GM12873 (cell line): ENCODE measurements at regions not wholly inside any gene's neighbourhood (a gene's known extent, or its start where the extent isn't known, plus 50 kb on each side); places are given as distances from the start of the nearest gene placed in this dataset.

ENCODE experiments used
- TF ChIP-seq, protein P1 (sequence below): IDR thresholded peaks from 2 replicates; pipeline ENCODE4 v1.5.1; 2012; ENCODE audit warnings: low read depth, mild to moderate bottlenecking, moderate library complexity, low read length, control low read depth; ENCODE audit not compliant: insufficient read depth; ENCODE audit errors: missing control alignments

DNA sequence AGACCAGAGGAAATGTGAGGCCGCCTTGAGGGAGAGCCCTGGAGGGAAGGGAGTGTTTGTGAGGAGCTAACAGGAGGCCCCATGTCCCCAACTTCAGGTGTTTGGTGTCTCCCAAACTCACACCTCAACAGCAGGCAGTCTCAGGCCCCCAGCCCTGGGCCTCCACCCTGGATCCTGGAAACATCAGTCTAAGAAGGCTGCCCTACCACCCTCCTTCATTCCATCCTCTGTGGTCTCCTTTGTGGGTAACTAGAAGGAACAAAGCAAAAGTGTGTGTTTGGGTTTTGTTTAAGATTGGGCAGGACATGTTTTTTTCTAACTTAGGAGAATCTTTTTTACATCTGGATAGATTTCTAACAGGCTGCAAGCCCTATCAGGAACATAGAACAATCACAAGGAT lies 404.3 kb downstream of the BCL11A start:
- TF ChIP-seq, protein P1, sequence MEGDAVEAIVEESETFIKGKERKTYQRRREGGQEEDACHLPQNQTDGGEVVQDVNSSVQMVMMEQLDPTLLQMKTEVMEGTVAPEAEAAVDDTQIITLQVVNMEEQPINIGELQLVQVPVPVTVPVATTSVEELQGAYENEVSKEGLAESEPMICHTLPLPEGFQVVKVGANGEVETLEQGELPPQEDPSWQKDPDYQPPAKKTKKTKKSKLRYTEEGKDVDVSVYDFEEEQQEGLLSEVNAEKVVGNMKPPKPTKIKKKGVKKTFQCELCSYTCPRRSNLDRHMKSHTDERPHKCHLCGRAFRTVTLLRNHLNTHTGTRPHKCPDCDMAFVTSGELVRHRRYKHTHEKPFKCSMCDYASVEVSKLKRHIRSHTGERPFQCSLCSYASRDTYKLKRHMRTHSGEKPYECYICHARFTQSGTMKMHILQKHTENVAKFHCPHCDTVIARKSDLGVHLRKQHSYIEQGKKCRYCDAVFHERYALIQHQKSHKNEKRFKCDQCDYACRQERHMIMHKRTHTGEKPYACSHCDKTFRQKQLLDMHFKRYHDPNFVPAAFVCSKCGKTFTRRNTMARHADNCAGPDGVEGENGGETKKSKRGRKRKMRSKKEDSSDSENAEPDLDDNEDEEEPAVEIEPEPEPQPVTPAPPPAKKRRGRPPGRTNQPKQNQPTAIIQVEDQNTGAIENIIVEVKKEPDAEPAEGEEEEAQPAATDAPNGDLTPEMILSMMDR: no peak

DNA sequence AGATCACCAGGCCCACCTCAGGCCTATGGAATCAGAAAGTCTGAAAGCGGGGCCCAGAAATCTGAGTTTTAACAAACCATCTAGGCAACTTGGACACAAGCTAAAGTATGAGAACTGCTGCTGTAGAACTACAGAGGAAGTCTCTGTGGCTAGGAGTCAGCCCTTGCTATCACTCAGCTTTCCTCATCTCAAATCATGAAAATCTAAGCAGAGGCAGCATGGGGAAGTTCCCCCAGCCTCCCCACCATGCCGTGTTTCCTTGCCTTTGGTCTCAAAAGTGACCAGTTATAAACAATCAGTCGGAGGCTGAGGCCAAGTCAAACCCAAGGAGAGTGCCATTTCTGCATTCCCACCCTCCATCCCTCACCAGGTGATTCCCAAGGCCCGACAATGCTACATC lies 404.7 kb downstream of the BCL11A start:
- TF ChIP-seq, protein P1: no peak

DNA sequence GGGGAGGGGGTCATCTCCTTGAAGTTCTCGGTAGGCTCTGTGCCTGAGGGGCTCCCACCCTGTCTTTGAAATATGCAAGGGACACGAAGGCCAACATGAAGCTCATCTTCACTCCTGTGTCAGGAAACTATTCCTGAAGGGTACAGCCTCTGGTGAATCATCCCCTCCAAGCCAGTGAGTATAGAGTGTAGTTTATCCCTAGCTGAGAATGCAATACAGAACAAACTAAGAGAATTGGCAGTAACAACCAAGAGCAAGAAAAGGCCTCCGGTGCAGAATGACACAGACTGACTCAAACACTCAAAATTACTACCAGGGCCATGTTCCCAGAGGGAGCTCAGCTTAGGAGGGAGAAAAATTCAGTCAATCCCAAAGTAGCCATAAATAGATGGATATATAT lies 413.3 kb downstream of the BCL11A start:
- TF ChIP-seq, protein P1: no peak

DNA sequence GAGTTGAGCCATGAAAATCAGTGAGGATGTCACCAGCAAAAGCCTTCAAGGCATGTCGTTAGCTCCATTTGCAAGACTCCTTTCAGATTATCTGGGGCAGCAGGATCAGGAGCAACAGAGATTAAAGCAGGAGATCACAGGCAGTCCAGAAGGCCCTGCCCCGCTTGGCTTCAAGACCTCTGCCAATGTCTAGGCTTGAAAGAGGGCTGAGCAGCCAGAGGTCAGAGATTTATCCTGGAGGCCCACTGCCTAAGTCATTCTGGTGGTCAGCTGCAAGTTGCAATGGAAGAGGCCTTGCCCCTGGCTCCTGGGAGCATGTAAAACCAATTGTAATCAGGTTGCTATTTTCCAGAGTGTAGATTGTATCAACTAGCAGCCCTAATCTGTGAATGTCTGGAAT lies 416.5 kb downstream of the BCL11A start:
- TF ChIP-seq, protein P1: no peak

DNA sequence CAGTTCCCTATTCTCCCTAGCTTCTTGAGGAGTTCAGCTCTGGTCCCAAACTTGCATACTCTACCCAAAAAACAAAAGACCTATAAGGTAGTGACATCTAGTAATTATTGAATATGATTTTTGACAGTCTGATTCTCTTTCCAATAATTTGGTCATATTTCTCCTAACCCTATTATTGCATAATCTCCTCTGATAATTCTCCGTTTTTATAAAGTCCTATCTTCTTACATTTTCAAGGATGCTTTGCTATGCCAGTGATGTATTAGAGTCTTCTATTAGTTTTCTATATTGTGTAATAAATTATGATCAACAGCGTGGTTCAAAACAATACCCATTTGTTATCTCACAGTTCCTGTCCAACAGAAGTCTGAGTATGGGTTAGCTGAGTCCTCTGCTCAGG lies 426.3 kb downstream of the BCL11A start:
- TF ChIP-seq, protein P1: no peak

DNA sequence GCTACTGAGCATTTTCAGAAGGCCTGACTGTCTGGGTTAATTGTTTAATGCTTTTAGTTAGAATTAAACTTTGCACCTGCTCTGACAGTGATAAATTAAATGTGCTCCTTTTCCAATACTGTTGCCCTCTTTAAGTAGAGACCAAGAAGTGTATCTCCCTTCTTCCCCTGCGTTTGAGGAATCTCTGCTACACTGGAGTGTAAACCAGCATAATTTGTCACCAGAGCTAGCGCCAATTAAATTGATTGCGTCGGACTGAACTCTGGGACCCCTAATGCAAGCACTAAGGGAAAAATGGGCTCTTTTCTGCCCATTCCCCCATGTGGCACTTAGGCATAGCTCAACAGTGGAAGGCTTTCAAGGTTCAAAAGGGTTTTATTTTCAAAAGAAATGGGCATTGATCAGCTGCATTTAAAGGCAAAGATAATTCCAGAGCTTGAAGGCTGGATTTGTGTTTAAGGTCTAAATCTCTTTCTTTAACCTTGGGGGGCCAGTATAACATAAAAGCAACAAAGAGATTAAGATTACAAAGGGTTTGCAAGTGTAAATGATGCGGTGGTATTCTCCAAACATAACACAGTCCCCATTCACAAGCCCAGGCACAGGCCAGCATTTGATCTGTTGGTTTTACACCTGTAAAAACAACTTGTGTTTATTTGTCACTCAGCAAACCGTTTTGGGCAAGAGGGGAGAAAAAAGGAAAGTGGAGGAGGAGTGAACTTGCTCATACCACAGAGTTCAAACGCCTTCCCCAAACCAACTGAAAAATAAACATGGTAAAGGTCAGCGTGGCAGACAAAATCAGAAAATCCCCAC lies 427.6 kb downstream of the BCL11A start:
- TF ChIP-seq, protein P1: no peak

DNA sequence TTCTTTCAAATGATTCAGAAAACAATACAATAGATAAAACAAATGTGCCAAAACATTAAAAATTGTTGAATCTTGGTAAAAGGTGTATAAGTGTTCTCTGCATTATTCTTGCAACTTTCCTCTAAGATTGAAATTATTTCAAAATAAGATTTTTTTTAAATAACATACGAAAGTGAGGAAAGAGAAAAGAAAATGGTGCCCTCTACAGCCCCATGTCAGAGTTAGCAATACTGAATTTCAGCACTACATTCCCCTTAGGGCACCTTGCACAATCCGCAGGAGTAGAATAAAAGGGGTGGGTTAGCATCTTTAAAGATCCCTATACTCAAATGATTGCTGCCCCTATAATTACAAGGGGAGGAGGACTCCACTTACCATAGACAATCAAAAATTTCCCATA lies 433.7 kb downstream of the BCL11A start:
- TF ChIP-seq, protein P1: no peak
